ENCODE measurements at regions not wholly inside any gene's neighbourhood (a gene's known extent, or its start where the extent isn't known, plus 50 kb on each side); places are given as distances from the start of the nearest gene placed in this dataset.
A peak's percentile ranks its signal among the peaks of the same experiment; 100 is the strongest.
"Not testable (repeated sequence)": the region's sequence is repeated elsewhere in the genome, so short reads cannot be mapped to it uniquely, and the experiment has no call there.

GRCh38 chr3:105094588-105094987 is 272.1 kb upstream of the ALCAM start:
- ATAC-seq (no peak), DNase-seq (ENCODE audit: low spot score) (no peak)

DNA sequence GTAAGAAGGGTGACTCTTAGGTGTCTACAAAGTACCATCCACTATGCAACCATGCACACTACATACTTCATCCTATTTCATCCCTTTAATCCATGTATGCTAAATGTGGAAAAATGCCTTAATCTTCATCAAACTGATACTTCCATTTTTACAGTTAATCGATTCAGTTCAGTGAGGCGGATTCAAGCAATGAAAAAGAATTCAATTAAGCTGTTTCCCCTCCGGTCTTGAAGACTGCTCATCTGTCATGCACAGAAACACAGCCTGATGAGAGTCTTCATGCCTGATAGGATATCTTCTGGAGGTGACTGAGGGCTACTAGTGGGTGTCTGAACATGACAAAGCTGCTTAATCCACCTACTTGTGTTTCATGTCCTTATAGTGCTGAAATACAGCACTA is 270.6 kb upstream of the ALCAM start:
- DNase-seq (ENCODE audit: low spot score) (no peak), ATAC-seq (no peak)

GRCh38 chr3:105101603-105102002 is 265.1 kb upstream of the ALCAM start:
- DNase-seq (ENCODE audit: low spot score) (no peak), ATAC-seq (no peak)

GRCh38 chr3:105103139-105103538 is 263.6 kb upstream of the ALCAM start:
- ATAC-seq, result no peak

DNA sequence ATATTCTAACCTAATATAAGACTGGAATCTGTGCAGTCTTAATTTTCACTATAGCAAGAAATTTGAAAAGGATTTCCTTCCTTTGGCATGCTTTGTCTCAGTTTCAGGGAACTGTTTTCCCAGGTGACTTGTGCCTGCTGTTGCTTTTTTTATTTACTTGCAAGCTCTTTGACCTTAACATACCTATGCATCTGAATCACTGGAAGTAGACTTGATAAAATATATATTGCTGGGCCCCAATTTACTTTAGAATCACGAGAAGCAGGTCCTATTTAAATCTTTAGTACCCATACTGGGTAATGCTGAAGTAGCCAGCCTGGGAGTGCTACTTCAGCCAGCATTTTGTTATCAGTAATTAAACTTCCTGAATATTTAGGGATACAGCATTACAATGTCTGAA is 257.9 kb upstream of the ALCAM start:
- DNase-seq (ENCODE audit: low spot score) (no peak), ATAC-seq (no peak)

More at GRCh38 chr3:105103139-105103538, 263.6 kb upstream of the ALCAM start:
- no peak for DNase-seq (ENCODE audit: low spot score)

GRCh38 chr3:105118905-105119304 is 247.8 kb upstream of the ALCAM start:
- no peak for DNase-seq (ENCODE audit: low spot score)
- no peak for ATAC-seq

DNA sequence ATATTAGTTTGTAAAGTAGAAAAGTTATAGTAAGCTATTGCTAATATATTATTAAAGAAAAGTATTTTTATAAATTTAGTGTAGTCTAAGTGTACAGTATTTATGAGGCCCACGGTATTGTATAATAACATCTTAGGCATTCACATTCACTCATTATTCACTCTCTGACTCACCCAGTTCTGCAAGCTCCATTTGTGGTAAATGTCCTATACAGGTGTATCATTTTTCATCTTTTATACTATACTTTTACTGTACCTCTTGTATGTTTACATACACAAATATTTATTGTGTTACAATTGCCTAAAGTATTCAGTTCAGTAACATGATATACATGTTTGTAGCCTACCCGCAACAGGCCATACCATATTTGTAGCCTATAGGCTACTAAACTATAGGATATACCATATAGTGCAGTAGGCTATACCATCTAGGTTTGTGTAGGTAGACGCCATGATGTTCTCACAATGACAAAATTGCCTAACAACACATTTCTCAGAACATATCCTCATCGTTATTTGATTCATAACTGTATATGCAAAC is 246.8 kb upstream of the ALCAM start:
- DNase-seq (ENCODE audit: low spot score) (no peak), ATAC-seq (no peak)

DNA sequence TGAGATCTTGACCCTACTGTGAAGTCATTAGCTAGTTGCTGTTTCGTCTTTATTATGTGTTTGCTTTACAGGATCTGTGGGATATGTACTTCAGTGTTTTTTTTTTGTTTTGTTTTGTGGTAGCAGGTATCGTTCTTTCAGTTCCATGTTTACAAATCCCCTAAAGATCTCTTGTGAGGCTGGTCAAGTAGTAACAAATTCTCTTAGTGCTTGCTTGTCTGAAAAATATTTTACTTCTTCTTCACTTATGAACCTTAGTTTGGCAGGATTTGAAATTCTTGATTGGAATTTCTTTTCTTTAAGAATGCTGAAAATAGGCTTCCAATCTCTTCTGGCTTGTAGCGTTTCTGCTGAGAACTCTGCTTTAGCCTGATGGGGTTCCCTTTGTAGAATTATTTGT is 235.8 kb upstream of the ALCAM start:
- ATAC-seq (no peak), DNase-seq (ENCODE audit: low spot score) (no peak)

DNA sequence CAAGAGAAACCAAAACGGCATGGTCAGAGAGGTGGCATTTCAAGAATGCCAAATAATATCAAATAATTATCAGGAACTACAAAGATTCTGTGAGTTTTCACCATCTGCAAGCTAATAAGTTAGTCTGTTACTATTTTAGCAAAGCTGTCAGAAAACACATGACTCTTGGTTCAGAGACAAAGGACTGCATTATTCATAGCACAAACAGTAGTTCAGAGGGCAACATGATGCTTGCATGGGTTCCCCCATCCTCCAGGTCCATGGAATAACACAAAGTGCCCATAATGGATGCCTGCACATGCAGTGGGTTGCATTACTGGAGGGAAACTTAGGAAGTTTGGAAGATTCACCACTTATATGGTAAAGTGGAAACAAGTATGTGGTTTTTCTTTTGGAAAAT is 228.8 kb upstream of the ALCAM start:
- DNase-seq (ENCODE audit: low spot score) (no peak), ATAC-seq (no peak)

DNA sequence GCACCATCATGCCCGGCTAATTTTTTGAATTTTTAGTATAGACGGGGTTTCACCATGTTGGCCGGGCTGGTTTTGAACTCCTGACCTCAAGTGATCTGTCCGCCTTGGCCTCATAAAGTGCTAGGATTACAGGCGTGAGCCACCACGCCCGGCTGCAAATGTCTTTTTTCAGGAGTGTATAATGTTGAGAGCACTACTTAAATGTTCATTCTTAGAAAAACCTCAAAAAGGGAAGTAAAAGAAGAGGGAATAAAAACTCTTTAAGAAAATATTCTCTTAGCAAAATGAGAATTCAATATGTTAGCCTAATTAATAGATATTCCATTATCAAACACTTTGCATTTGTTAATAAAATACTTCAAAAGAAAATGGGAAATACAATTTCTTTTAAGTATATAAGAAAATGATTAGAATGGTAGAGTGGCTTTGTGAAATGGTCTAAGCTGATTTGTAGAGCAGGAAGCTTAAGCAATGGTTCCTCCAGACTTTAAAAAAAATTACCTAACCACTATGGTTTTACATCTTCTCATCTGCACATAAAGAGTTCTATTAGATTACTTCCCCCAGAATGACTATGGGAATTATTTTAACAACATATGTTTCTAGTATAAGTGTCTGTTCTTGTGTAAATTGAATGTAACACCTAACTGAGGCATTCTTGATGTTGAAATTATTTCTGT is 226.7 kb upstream of the ALCAM start:
- ATAC-seq, result no peak
- DNase-seq (ENCODE audit: low spot score), result no peak

GRCh38 chr3:105140899-105141367 is 225.8 kb upstream of the ALCAM start:
- peak; percentile 68 for ATAC-seq
- DNase-seq (ENCODE audit: low spot score), result no peak

DNA sequence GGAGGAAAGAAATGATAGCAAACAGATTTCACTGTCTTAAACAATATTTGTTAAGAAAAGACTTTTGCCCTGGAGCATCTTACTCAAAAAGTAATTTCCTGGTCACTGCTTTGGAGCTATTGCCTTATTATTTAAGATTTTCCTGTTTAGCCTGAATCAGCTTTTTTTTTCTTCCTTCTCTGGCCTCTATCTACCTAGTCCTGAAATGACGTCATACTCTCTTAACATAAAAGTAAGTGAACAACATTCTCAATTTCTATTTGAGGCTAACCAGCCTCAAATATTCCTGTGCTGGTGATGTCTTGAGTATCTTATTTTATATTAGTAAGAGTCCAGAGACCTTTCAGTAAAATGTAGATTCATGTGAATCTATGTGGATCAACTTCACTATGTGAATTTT is 221.9 kb upstream of the ALCAM start:
- no peak for DNase-seq (ENCODE audit: low spot score)
- ATAC-seq, result no peak

- ATAC-seq, result no peak
- DNase-seq (ENCODE audit: low spot score), result no peak
Observed at GRCh38 chr3:105145511-105145910, 221.2 kb upstream of the ALCAM start.

DNA sequence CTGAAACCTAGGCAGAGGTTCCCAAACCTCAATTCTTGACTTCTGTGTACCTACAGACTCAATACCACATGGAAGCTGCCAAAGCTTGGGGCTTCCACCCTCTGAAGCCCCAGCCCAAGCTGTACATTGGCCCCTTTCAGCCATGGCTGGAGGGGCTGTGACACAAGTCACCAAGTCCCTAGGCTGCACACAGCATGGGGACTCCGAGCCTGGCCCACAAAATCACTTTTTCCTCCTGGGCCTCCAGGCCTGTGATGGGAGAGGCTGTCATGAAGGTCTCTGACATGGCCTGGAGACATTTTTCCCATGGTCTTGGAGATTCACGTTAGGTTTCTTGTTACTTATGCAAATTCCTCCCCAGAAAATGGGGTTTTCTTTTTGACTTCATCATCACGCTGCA is 217.5 kb upstream of the ALCAM start:
- ATAC-seq; DNase-seq (ENCODE audit: low spot score): not testable (repeated sequence)

- DNase-seq (ENCODE audit: low spot score) (no peak), ATAC-seq (peak; percentile 58)
Observed at GRCh38 chr3:105152987-105153386, 213.7 kb upstream of the ALCAM start.

- no peak for DNase-seq (ENCODE audit: low spot score)
- no peak for ATAC-seq
Observed at GRCh38 chr3:105154692-105155091, 212.0 kb upstream of the ALCAM start.

DNA sequence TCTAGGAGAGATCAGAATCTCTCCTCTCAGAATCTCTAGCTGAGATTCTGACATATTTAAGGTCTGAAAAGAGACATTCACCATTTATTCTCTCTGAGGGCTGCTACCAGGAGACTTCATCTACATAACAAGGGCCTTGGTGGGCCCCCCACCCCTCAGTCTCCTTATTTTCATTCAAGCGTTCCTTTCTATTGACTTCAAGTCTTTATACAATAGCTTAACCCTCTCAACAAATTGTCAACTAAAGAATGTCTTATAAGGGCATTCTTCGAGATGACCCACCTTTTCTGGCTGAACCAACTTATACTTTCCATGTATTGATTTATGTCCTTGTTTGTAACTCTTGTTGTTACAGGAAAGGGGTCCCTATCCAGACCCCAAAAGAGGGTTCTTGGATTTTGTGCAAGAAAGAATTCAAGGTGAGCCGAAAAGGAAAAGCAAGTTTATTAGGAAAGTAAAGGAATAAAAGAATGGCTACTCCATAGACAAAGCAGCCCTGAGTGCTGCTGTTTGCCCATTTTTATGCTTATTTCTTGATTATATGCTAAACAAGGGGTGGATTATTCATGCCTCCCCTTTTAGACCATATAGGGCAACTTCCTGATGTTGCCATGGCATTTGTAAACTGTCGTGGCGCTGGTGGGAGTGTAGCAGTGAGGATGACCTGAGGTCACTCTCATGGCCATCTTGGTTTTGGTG is 209.5 kb upstream of the ALCAM start:
- ATAC-seq, result no peak

DNA sequence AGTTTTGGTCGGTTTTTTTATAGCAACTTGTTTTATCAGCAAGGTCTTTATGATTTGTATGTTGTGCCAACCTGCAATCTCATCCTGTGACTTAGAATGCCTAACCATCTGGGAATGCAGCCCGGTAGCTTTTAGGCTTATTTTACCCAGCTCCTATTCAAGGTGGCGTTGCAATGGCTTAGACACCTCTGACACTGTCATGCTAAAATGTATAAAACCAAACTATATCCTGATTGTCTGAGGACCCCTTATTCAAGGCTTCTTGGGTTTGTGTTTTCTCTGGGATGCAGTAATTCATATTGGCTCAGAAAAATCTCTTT is 209.0 kb upstream of the ALCAM start:
- ATAC-seq (no peak), DNase-seq (ENCODE audit: low spot score) (no peak)

More for the DNA sequence above, 209.5 kb upstream of the ALCAM start:
- DNase-seq (ENCODE audit: low spot score), result no peak

DNA sequence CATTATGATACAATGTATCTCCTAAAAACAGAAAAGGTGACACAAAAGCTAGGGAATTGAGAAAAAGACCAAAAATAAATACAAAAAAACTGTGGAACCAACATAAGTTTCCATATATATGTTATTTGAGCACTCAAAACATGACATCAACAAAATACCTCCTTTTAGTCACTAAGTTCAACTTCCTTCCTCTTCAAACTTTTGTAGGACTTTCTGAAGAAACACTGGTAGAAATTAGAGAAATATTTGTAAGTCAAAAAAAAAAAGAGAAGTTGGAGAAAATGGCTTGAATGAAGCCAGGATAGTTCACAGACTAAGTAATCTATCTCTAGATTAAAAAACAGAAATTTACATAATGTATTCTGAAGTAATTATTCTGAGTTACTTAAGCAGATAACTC is 208.4 kb upstream of the ALCAM start:
- ATAC-seq (no peak), DNase-seq (ENCODE audit: low spot score) (no peak)

DNA sequence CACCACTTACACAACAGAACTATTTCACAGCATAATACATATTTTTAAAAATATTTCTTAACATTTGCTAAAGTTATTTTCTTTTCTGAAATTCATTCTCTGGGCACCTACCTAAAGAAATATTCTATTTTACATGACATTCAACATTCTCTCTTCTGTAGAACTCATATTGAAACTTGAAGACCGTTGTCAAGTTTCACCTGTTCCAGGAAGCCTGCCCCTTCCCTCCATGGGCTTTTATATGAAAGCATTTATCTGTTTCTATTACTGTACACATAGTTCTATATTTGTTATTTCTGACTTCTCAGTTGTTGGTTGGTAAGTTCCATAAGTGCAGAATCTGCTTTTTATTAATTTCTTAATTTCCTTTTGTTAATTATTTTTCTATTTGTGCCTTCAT is 204.3 kb upstream of the ALCAM start:
- ATAC-seq (no peak), DNase-seq (ENCODE audit: low spot score) (no peak)

DNA sequence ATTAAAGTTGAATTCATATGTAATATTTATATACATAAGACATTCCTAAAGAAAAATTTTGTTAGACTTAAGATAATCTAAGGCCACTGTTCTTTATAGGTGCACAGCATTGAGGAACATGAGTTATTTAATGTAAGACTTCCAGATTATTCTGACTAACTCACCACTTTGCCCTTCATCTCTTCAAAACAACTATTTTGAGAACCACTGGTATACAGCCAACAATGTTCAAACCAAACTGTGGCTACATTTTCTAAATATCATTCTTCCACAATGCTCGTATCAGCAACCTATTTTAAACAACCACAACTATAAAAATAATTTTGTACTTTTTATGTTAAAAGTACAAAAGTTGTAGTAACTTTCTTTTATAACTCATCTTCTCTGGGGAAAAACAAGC is 199.8 kb upstream of the ALCAM start:
- DNase-seq (ENCODE audit: low spot score) (no peak), ATAC-seq (no peak)

GRCh38 chr3:105170423-105170822 is 196.3 kb upstream of the ALCAM start:
- no peak for ATAC-seq
- DNase-seq (ENCODE audit: low spot score), result no peak

Data from left lobe of liver (tissue), 2 donors.